CD4-positive, alpha-beta T cell (primary cell): ENCODE measurements at regions not wholly inside any gene's neighbourhood (a gene's known extent, or its start where the extent isn't known, plus 50 kb on each side); places are given as distances from the start of the nearest gene placed in this dataset.

Source experiments
- ATAC-seq: fragments of 200-7000 bp; cut with Tn5 transposase; one replicate; pipeline ENCODE4 v1.10.0; 2022; ENCODE audit warnings: mild to moderate bottlenecking; ENCODE audit not compliant: poor library complexity
- CTCF ChIA-PET: fragments of 350-600 bp; sonication (Branson Sonifier 250); formaldehyde crosslinking; loops from one replicate; lab custom pipeline; 2021; ENCODE audit warnings: antibody characterized with exemption, inconsistent platforms; lab: Charles Lee
- POLR2A ChIA-PET: fragments of 350-600 bp; sonication (Branson Sonifier 250); formaldehyde crosslinking; loops from one replicate; lab custom pipeline; 2021; ENCODE audit warnings: antibody characterized with exemption, inconsistent platforms; lab: Charles Lee
- DNase-seq, 14 experiments: peaks; one replicate each; pipeline ENCODE4 v3.0.0-alpha.2; 2013 to 2020; ENCODE audit warnings: mixed read lengths in 2 of 14
- H3K27ac ChIP-seq, 2 donors: one replicate each; pipeline versions ENCODE4 v1.5.1 to v1.7.0; 2013; ENCODE audit warnings: low read length in 2 of 2, low read depth in 1 of 2, mild to moderate bottlenecking in 1 of 2
- H3K27me3 ChIP-seq, 2 experiments: 1 replicate in 1 of 2; 2 replicates in 1 of 2; pipeline versions ENCODE4 v1.6.1 to v1.7.0; 2013; ENCODE audit warnings: low read length in 2 of 2, control low read depth in 1 of 2, mild to moderate bottlenecking in 1 of 2, moderate library complexity in 1 of 2; ENCODE audit not compliant: insufficient read depth in 2 of 2, control insufficient read depth in 1 of 2
- H3K36me3 ChIP-seq: one replicate; pipeline ENCODE4 v1.6.1; 2013; ENCODE audit warnings: low read length, control low read depth; ENCODE audit not compliant: insufficient read depth
- H3K4me1 ChIP-seq: one replicate; pipeline ENCODE4 v1.6.1; 2013; ENCODE audit warnings: low read length, control low read depth; ENCODE audit not compliant: insufficient read depth
- H3K4me3 ChIP-seq: one replicate; pipeline ENCODE4 v1.5.1; 2013; ENCODE audit warnings: mild to moderate bottlenecking, low read length, moderate library complexity
- H3K9me3 ChIP-seq, 2 experiments: 1 replicate in 1 of 2; 2 replicates in 1 of 2; pipeline versions ENCODE4 v1.6.1 to v1.7.0; 2013; ENCODE audit warnings: low read length in 2 of 2, mild to moderate bottlenecking in 2 of 2, control low read depth in 1 of 2, moderate library complexity in 1 of 2; ENCODE audit not compliant: control insufficient read depth in 1 of 2, insufficient read depth in 1 of 2
- H3K27ac Mint-ChIP-seq: one replicate; pipeline ENCODE4 v1.8.0; 2020; ENCODE audit warnings: mixed read lengths
- H3K27me3 Mint-ChIP-seq: one replicate; pipeline ENCODE4 v1.8.0; 2021; ENCODE audit warnings: mixed read lengths
- H3K36me3 Mint-ChIP-seq: one replicate; pipeline ENCODE4 v1.8.0; 2021; ENCODE audit warnings: low read depth, mixed read lengths
- H3K4me1 Mint-ChIP-seq: one replicate; pipeline ENCODE4 v1.8.0; 2021; ENCODE audit warnings: low read depth, mixed read lengths
- H3K4me3 Mint-ChIP-seq: one replicate; pipeline ENCODE4 v1.8.0; 2020; ENCODE audit warnings: mild to moderate bottlenecking, mixed read lengths
- H3K9me3 Mint-ChIP-seq: one replicate; pipeline ENCODE4 v1.8.0; 2020; ENCODE audit warnings: mixed read lengths
- intact Hi-C, 2 experiments: fragments of 100-400 bp; cut with DNase I in 1 of 2; cut with micrococcal nuclease in 1 of 2; formaldehyde crosslinking; loops; one replicate each; pipeline versions ENCODE4 v1.15.1 to v1.9.0; 2023 to 2025; cut with DNase I, micrococcal nuclease
- TF ChIP-seq, protein P1 (sequence below): fragments of 200-600 bp; IDR thresholded peaks from one replicate; pipeline ENCODE4 v1.8.0; 2022; ENCODE audit warnings: antibody characterized with exemption, mild to moderate bottlenecking

DNA sequence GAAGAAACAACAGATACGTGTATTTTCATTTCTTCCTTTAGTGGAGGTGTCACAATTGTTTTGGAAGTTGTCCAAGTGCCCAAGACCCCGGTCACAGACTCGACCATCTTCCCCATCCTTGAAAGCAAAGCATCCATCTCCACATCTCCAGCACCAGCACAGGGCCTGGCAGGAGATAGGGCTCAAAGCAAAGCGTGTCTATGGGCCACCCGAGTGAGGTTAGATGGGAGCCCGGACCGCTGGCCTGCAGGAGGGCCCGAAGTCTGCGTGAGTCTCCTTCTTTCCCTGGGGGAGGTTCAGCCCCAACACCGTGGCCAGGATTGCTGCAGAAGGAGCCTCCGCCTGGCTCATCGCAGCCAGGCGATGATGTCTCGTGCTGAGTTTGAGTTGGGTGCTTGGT is 83.5 kb upstream of the SULF2 start:
- CTCF ChIA-PET = no interaction called here
- Histone ChIP-seq H3K27me3 (no peaks in the 10 kb centered on the region), H3K36me3 (no peaks in the 10 kb centered on the region), H3K4me1 (no peaks in the 10 kb centered on the region), H3K9me3 (no peaks in the 10 kb centered on the region), H3K4me3 (no peak overlapping the region), H3K27ac (no peak overlapping the region)
- ATAC-seq (no peak), DNase-seq (no peak)
- H3K4me1 Mint-ChIP-seq = no peaks in the 10 kb centered on the region
- TF ChIP-seq, protein P1, sequence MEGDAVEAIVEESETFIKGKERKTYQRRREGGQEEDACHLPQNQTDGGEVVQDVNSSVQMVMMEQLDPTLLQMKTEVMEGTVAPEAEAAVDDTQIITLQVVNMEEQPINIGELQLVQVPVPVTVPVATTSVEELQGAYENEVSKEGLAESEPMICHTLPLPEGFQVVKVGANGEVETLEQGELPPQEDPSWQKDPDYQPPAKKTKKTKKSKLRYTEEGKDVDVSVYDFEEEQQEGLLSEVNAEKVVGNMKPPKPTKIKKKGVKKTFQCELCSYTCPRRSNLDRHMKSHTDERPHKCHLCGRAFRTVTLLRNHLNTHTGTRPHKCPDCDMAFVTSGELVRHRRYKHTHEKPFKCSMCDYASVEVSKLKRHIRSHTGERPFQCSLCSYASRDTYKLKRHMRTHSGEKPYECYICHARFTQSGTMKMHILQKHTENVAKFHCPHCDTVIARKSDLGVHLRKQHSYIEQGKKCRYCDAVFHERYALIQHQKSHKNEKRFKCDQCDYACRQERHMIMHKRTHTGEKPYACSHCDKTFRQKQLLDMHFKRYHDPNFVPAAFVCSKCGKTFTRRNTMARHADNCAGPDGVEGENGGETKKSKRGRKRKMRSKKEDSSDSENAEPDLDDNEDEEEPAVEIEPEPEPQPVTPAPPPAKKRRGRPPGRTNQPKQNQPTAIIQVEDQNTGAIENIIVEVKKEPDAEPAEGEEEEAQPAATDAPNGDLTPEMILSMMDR = no peak
- no peaks in the 10 kb centered on the region for H3K36me3 Mint-ChIP-seq
- no peak overlapping the region for H3K4me3 Mint-ChIP-seq
- H3K27ac Mint-ChIP-seq = no peak overlapping the region
- intact Hi-C loops = no loop called here
- peaks cover 15% of the 10 kb centered on the region for H3K27me3 Mint-ChIP-seq
- POLR2A ChIA-PET = no interaction called here
- no peaks in the 10 kb centered on the region for H3K9me3 Mint-ChIP-seq

DNA sequence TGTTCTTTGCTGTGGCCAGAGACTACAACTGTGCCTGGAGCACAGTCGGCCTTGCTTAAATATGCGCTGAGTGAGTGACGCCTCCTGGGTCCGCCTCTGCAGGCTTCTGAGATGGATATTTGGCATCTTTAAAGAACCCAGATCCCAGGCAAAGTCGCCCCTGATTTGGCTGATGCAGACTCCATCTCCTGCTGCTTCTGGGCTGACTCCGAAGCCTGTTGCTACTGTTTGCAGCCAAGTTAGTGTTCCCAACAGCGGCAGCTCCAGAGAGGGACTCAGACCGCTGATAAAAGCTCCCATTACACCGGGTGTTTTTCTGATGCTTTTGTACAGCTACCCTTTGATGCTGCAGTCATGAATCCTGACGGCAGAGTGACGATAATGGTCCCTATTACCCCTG is 83.0 kb upstream of the SULF2 start:
- DNase-seq (no peak), ATAC-seq (no peak)
- Mint-ChIP-seq H3K27me3 (peaks cover 13% of the 10 kb centered on the region), H3K9me3 (no peaks in the 10 kb centered on the region), H3K4me1 (no peaks in the 10 kb centered on the region), H3K27ac (no peak overlapping the region), H3K36me3 (no peaks in the 10 kb centered on the region), H3K4me3 (no peak overlapping the region)
- intact Hi-C loops = no loop called here
- CTCF ChIA-PET = no interaction called here
- H3K27me3 ChIP-seq = no peaks in the 10 kb centered on the region
- H3K27ac ChIP-seq = no peak overlapping the region
- TF ChIP-seq, protein P1 = no peak
- no peaks in the 10 kb centered on the region for H3K9me3 ChIP-seq
- H3K4me3 ChIP-seq = no peak overlapping the region
- no peaks in the 10 kb centered on the region for H3K4me1 ChIP-seq
- no peaks in the 10 kb centered on the region for H3K36me3 ChIP-seq
- POLR2A ChIA-PET = no interaction called here

DNA sequence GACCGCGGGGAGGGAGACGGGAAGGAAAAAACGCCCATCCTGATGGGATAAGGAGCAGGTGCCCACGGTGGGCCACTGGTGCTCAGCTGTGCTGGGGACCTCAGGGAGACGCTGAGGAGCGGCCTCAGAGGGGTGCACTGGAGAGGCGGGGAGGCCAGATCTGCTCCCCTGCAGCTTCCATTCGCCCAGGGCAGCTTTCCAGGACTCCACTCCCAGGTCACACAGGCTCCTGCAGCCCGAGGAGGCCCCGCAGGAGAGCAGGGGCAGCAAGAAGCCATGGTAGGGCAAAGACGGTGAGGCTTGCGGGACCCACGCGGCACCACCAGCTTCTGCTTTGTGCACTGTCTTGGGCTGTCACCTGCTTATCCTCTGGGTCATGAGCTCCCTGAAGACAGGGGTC is 82.5 kb upstream of the SULF2 start:
- peaks cover 9% of the 10 kb centered on the region for H3K27me3 Mint-ChIP-seq
- Histone ChIP-seq H3K9me3 (no peaks in the 10 kb centered on the region), H3K36me3 (no peaks in the 10 kb centered on the region), H3K27ac (no peak overlapping the region), H3K27me3 (no peaks in the 10 kb centered on the region), H3K4me3 (no peak overlapping the region), H3K4me1 (no peaks in the 10 kb centered on the region)
- DNase-seq = no peak
- ATAC-seq = no peak
- ChIA-PET CTCF (no interaction called here), POLR2A (no interaction called here)
- TF ChIP-seq, protein P1 = no peak
- no peaks in the 10 kb centered on the region for H3K9me3 Mint-ChIP-seq
- H3K27ac Mint-ChIP-seq = no peak overlapping the region
- no peaks in the 10 kb centered on the region for H3K36me3 Mint-ChIP-seq
- H3K4me1 Mint-ChIP-seq = no peaks in the 10 kb centered on the region
- intact Hi-C loops = no loop called here
- no peak overlapping the region for H3K4me3 Mint-ChIP-seq
